GM12878 (cell line): ENCODE measurements at regions not wholly inside any gene's neighbourhood (a gene's known extent, or its start where the extent isn't known, plus 50 kb on each side); places are given as distances from the start of the nearest gene placed in this dataset. TPM values are rescaled to one million over a fixed set of nuclear protein-coding genes. Genes with fewer than 3 reads are reported as not detected.

Source experiments
- BCL11A ChIP-seq: IDR thresholded peaks from 2 replicates; pipeline ENCODE4 v1.6.1; 2011; ENCODE audit warnings: low read depth, low read length
- BHLHE40 ChIP-seq, 2 experiments: fragments of 450-650 bp in 1 of 2; IDR thresholded peaks; 2 replicates each; pipeline ENCODE4 v1.6.1; 2011 to 2017; ENCODE audit warnings: low read depth in 2 of 2, borderline replicate concordance in 1 of 2, improper control_type of control experiment in 1 of 2, low read length in 1 of 2, mild to moderate bottlenecking in 1 of 2
- FOXM1 ChIP-seq: IDR thresholded peaks from 2 replicates; pipeline ENCODE4 v1.6.1; 2012; ENCODE audit warnings: low read depth, mild to moderate bottlenecking, inconsistent platforms, low read length, moderate library complexity
- GABPA ChIP-seq: IDR thresholded peaks from 2 replicates; pipeline ENCODE4 v1.6.1; 2014; ENCODE audit warnings: antibody characterized with exemption, low read depth, mild to moderate bottlenecking, inconsistent platforms
- IRF4 ChIP-seq: IDR thresholded peaks from 2 replicates; pipeline ENCODE4 v1.6.1; 2011; ENCODE audit warnings: low read depth, low read length
- RELB ChIP-seq: fragments of 450-650 bp; IDR thresholded peaks from 2 replicates; pipeline ENCODE4 v1.6.1; 2017; ENCODE audit warnings: low read depth, mild to moderate bottlenecking, moderate library complexity
- RFX5 ChIP-seq: IDR thresholded peaks from 2 replicates; pipeline ENCODE4 v1.6.1; 2011; ENCODE audit warnings: low read depth, low read length, improper control_type of control experiment
- STAT3 ChIP-seq: IDR thresholded peaks from 2 replicates; pipeline ENCODE4 v1.6.1; 2011; ENCODE audit warnings: low read depth, low read length, improper control_type of control experiment
- SUPT20H ChIP-seq: IDR thresholded peaks from 2 replicates; pipeline ENCODE4 v1.6.1; 2011; ENCODE audit warnings: low read depth, mild to moderate bottlenecking, low read length, moderate library complexity, borderline replicate concordance; ENCODE audit not compliant: control insufficient read depth
- ZNF24 ChIP-seq: fragments of 450-650 bp; IDR thresholded peaks from 2 replicates; pipeline ENCODE4 v1.6.1; 2017; ENCODE audit warnings: antibody characterized with exemption, mild to moderate bottlenecking
- small RNA-seq: library from RNA; depleted of rRNA; stranded (forward); fragments of <200 nt; gene quantifications from one replicate; pipeline ENCODE3, GENCODE V24; 2014

DNA sequence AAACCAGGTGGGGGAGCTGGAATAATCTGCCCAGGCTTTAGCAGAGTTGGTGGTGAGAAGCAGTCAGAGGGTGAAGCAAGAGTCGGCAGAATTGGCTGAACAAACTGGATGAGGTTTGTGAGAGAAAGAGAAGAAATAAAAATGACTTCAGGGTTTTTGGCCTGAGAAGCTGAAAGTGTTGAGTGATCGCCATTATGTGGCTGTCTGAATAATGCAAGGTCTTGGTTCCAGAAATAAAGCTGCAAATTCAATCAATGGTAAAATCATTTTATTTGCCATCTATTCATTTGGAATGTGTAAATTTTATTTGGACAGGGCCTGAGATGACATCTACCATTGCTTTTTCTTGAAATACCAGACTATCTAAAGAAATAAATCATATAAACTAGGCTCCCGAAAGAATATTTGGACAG is 50.4 kb upstream of the DAB2 start (continued):
- no peak for TF ChIP-seq GABPA
- no peak for TF ChIP-seq RFX5
- TF ChIP-seq RELB, result no peak
- TF ChIP-seq BCL11A, result no peak
- TF ChIP-seq SUPT20H, result no peak
- TF ChIP-seq STAT3, result no peak
- no peak for TF ChIP-seq BHLHE40 (IDR thresholded peaks at IDR 0.05; ENCODE audit: borderline replicate concordance in 1 of 2, low read depth in 2 of 2, low read length in 1 of 2)
- TF ChIP-seq IRF4, result no peak
- TF ChIP-seq FOXM1, result no peak
- no peak for TF ChIP-seq ZNF24

Small RNA genes in the stretch of these regions (small RNA-seq; reads per million reads assigned to genes)
- not detected for gene RNU1-150P
